ENCODE measurements at regions not wholly inside any gene's neighbourhood (a gene's known extent, or its start where the extent isn't known, plus 50 kb on each side); places are given as distances from the start of the nearest gene placed in this dataset.

DNA sequence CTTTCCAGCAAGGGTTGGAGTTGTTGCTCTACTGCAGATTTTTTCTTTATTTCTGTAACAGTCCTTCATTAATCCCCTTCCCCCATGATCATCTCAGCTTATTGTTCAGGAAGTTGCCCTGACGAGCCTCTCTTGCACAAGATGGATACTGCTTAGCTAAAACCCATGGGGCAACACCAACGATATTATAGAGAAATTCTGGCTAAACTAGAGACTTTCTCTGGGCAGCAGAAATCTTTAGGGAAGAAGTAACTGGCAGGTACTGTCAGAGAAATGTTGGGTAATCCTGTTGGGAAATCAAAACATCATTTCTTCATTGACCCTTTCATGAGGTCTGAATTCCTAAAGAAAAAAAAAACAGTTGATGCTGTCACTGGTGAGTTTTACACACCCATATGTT, 921.3 kb downstream of the NLGN4X start:
- no peaks in the 10 kb centered on the region for H4K20me1 ChIP-seq (ENCODE audit: insufficient read depth, low read length)

DNA sequence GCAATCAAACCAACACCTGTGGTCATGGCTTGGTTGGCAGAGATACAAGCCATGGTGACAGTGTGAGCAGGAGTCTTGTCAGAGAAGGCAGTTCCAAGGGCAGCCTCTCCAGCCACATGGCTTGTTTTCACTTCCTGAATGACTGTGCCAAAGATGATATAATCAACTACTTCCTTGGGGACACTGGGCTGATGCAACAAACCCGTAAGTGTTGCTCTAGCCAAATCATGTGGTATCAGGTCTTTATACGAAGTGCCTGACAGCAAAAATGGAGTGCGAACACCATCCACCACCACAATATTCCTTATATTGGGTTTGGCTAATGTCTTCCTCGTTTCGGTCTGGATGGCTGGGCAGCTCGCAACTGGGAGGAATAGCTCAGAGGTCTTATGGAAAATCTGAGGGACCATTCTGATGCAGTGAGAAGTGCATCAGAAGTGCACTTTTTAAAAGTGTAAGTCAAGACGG, 922.0 kb downstream of the NLGN4X start:
- TF ChIP-seq, protein P1, sequence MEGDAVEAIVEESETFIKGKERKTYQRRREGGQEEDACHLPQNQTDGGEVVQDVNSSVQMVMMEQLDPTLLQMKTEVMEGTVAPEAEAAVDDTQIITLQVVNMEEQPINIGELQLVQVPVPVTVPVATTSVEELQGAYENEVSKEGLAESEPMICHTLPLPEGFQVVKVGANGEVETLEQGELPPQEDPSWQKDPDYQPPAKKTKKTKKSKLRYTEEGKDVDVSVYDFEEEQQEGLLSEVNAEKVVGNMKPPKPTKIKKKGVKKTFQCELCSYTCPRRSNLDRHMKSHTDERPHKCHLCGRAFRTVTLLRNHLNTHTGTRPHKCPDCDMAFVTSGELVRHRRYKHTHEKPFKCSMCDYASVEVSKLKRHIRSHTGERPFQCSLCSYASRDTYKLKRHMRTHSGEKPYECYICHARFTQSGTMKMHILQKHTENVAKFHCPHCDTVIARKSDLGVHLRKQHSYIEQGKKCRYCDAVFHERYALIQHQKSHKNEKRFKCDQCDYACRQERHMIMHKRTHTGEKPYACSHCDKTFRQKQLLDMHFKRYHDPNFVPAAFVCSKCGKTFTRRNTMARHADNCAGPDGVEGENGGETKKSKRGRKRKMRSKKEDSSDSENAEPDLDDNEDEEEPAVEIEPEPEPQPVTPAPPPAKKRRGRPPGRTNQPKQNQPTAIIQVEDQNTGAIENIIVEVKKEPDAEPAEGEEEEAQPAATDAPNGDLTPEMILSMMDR (IDR thresholded peaks at IDR 0.05; ENCODE audit: low read depth, low read length): no peak
- no peak for TF ChIP-seq EZH2phosphoT487 (IDR thresholded peaks at IDR 0.05; ENCODE audit: low read depth)
- H2AFZ ChIP-seq (ENCODE audit: low read depth, low read length): no peak overlapping the region
- no peaks in the 10 kb centered on the region for H3K27me3 ChIP-seq (ENCODE audit: low read depth, low read length)
- no peak overlapping the region for H3K4me2 ChIP-seq (ENCODE audit: low read length)
- H3K4me1 ChIP-seq (ENCODE audit: low read length): no peaks in the 10 kb centered on the region
- H3K9me3 ChIP-seq (ENCODE audit: insufficient read depth, low read length): no peaks in the 10 kb centered on the region
- H4K20me1 ChIP-seq (ENCODE audit: insufficient read depth, low read length): no peaks in the 10 kb centered on the region
- H3K36me3 ChIP-seq (replicated peaks; ENCODE audit: low read depth, low read length): no peaks in the 10 kb centered on the region
- H3K79me2 ChIP-seq (ENCODE audit: low read length): no peaks in the 10 kb centered on the region
- H3K9ac ChIP-seq (ENCODE audit: low read length): no peak overlapping the region
- H3K4me3 ChIP-seq (ENCODE audit: low read length): no peak overlapping the region
- H3K27ac ChIP-seq (ENCODE audit: low read length): no peak overlapping the region

More for the DNA sequence above, 921.3 kb downstream of the NLGN4X start:
- no peaks in the 10 kb centered on the region for H3K79me2 ChIP-seq (ENCODE audit: low read length)
- H3K36me3 ChIP-seq (replicated peaks; ENCODE audit: low read depth, low read length): no peaks in the 10 kb centered on the region
- no peak overlapping the region for H3K4me3 ChIP-seq (ENCODE audit: low read length)
- H3K4me2 ChIP-seq (ENCODE audit: low read length): no peak overlapping the region
- no peaks in the 10 kb centered on the region for H3K27me3 ChIP-seq (ENCODE audit: low read depth, low read length)
- H3K27ac ChIP-seq (ENCODE audit: low read length): no peak overlapping the region
- no peak overlapping the region for H2AFZ ChIP-seq (ENCODE audit: low read depth, low read length)
- TF ChIP-seq, protein P1 (IDR thresholded peaks at IDR 0.05; ENCODE audit: low read depth, low read length): no peak
- no peak for TF ChIP-seq EZH2phosphoT487 (IDR thresholded peaks at IDR 0.05; ENCODE audit: low read depth)
- H3K9ac ChIP-seq (ENCODE audit: low read length): no peak overlapping the region
- no peaks in the 10 kb centered on the region for H3K4me1 ChIP-seq (ENCODE audit: low read length)
- no peaks in the 10 kb centered on the region for H3K9me3 ChIP-seq (ENCODE audit: insufficient read depth, low read length)

DNA sequence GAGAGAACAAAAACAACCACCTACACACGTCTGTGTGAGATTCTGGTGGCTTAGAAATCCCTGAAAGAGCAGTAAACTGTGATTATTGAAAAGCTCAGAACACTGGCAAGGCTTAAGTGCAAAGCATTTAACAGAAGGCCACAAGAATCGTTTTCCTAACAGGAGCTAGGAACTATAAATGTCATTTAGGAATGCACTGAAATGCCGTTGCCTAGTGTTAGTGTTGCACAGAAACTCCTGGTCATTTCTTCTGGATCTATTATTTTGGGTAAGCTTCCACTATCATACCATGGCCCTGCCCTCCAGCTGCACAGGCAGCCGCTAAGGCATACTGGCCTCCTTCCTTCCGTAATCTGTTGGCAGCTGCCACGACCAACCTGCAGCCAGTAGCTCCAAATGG, 923.2 kb downstream of the NLGN4X start:
- TF ChIP-seq, protein P1 (IDR thresholded peaks at IDR 0.05; ENCODE audit: low read depth, low read length): no peak
- no peak for TF ChIP-seq EZH2phosphoT487 (IDR thresholded peaks at IDR 0.05; ENCODE audit: low read depth)
- no peaks in the 10 kb centered on the region for H3K79me2 ChIP-seq (ENCODE audit: low read length)
- no peak overlapping the region for H3K27ac ChIP-seq (ENCODE audit: low read length)
- no peaks in the 10 kb centered on the region for H3K4me1 ChIP-seq (ENCODE audit: low read length)
- no peaks in the 10 kb centered on the region for H4K20me1 ChIP-seq (ENCODE audit: insufficient read depth, low read length)
- H3K4me3 ChIP-seq (ENCODE audit: low read length): no peak overlapping the region
- H3K4me2 ChIP-seq (ENCODE audit: low read length): no peak overlapping the region
- H3K9me3 ChIP-seq (ENCODE audit: insufficient read depth, low read length): no peaks in the 10 kb centered on the region
- H2AFZ ChIP-seq (ENCODE audit: low read depth, low read length): no peak overlapping the region
- H3K36me3 ChIP-seq (replicated peaks; ENCODE audit: low read depth, low read length): no peaks in the 10 kb centered on the region
- H3K9ac ChIP-seq (ENCODE audit: low read length): no peak overlapping the region
- no peaks in the 10 kb centered on the region for H3K27me3 ChIP-seq (ENCODE audit: low read depth, low read length)

DNA sequence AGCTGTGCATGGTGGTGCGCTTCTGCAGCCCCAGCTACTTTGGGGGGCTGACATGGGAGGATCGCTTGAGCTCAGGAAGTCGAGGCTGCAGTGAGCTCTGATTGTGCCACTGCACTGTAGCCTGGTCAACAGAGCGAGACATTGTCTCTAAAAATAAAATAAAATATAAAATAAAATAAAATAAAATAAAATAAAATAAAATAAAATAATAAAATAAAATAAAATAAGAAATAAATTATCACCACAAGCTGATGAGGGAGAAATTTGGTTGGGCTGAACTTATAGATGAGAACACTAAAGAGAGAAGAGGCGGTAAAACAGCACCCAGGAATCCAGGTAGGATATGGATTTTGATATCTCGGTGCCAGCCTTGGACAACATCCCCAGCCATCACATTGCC, 933.7 kb downstream of the NLGN4X start:
- Histone ChIP-seq H3K9ac (ENCODE audit: low read length) (no peak overlapping the region), H3K4me2 (ENCODE audit: low read length) (no peak overlapping the region), H3K4me3 (ENCODE audit: low read length) (no peak overlapping the region), H4K20me1 (ENCODE audit: insufficient read depth, low read length) (no peaks in the 10 kb centered on the region), H3K4me1 (ENCODE audit: low read length) (no peaks in the 10 kb centered on the region), H3K27ac (ENCODE audit: low read length) (no peak overlapping the region), H3K27me3 (ENCODE audit: low read depth, low read length) (no peaks in the 10 kb centered on the region), H3K36me3 (replicated peaks; ENCODE audit: low read depth, low read length) (no peaks in the 10 kb centered on the region), H3K79me2 (ENCODE audit: low read length) (no peaks in the 10 kb centered on the region), H2AFZ (ENCODE audit: low read depth, low read length) (no peak overlapping the region), H3K9me3 (ENCODE audit: insufficient read depth, low read length) (no peaks in the 10 kb centered on the region)
- TF ChIP-seq, protein P1 (IDR thresholded peaks at IDR 0.05; ENCODE audit: low read depth, low read length): no peak
- TF ChIP-seq EZH2phosphoT487 (IDR thresholded peaks at IDR 0.05; ENCODE audit: low read depth): no peak

Data from OCI-LY3 (cell line).